ENCODE measurements at regions not wholly inside any gene's neighbourhood (a gene's known extent, or its start where the extent isn't known, plus 50 kb on each side); places are given as distances from the start of the nearest gene placed in this dataset.
"Not testable (repeated sequence)": the region's sequence is repeated elsewhere in the genome, so short reads cannot be mapped to it uniquely, and the experiment has no call there.

GRCh38 chr17:22044706-22045246 lies 352.5 kb downstream of the KCNJ18 start:
- intact Hi-C loops (cut with DNase I); DNase-seq (ENCODE audit: low spot score): not testable (repeated sequence)

DNA sequence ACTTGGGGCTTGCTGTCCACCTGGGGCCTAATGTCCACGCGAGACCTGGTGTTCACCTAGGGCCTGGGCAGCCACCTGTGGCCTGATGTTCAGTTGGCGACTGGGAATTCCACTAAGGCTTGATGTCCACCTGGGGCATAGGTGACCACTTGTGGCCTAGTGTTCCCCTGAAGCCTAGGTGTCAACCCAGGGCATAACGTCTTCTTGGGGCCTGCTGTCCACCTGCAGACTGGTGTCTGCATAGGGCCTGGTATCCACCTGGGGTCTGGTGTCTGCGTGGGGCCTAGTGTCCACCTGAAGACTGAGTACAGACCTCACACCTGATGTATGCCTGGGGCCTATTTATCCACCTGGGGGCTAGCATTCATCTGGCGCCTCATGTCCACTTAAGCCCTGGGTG lies 355.2 kb downstream of the KCNJ18 start:
- DNase-seq (ENCODE audit: low spot score); intact Hi-C loops (cut with DNase I): not testable (repeated sequence)

GRCh38 chr17:22048226-22048625 lies 355.9 kb downstream of the KCNJ18 start:
- DNase-seq (ENCODE audit: low spot score); intact Hi-C loops (cut with DNase I): not testable (repeated sequence)

DNA sequence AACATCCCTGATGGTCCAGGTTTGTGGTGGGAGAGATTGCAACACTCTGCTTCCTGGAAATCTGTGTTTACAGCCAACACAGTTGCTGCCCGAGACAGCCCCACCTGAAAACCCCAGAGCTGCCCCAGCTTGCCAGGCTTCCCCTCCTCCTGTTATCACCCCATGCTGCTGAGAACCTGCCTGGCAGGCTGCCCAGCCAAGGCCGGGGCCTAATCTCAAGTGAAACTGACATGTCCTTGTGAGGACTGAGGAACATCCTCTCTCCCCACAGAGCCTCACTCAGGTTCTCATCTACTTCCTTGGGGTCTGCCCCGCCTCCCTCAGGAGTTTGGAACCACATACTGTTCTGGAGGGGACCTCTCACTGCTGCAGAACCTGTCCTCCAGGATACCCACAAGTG lies 358.4 kb downstream of the KCNJ18 start:
- intact Hi-C loops (cut with DNase I); DNase-seq (ENCODE audit: low spot score): not testable (repeated sequence)

- intact Hi-C loops (cut with DNase I); DNase-seq (ENCODE audit: low spot score): not testable (repeated sequence)
Measured at GRCh38 chr17:22052715-22053114, 360.4 kb downstream of the KCNJ18 start.

DNA sequence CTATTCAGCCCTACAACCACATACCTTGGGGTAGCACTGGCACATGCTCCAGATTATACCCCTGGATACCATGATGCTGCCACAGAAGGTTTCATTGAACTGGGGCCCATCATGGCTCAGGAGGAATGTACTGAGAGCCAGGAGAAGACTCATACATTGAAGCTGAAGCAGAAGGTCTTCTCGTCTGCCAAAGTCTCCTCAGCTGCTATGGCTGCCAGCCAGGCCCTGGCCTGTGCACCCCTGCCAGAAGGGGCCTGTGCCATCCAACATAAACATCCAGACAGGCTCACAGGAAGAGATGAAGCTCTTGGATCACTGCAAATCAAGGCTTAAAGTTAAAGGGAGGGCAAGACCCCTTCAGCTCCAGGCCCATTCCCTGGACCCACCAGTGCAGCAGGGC lies 364.2 kb downstream of the KCNJ18 start:
- intact Hi-C loops (cut with DNase I), result not testable (repeated sequence)

GRCh38 chr17:22075918-22076317 lies 383.6 kb downstream of the KCNJ18 start:
- intact Hi-C loops (cut with DNase I); DNase-seq (ENCODE audit: low spot score): not testable (repeated sequence)

More for the DNA sequence above, 364.2 kb downstream of the KCNJ18 start:
- DNase-seq (ENCODE audit: low spot score), result not testable (repeated sequence)

- DNase-seq (ENCODE audit: low spot score); intact Hi-C loops (cut with DNase I): not testable (repeated sequence)
Measured at GRCh38 chr17:22088589-22088988, 396.3 kb downstream of the KCNJ18 start.

DNA sequence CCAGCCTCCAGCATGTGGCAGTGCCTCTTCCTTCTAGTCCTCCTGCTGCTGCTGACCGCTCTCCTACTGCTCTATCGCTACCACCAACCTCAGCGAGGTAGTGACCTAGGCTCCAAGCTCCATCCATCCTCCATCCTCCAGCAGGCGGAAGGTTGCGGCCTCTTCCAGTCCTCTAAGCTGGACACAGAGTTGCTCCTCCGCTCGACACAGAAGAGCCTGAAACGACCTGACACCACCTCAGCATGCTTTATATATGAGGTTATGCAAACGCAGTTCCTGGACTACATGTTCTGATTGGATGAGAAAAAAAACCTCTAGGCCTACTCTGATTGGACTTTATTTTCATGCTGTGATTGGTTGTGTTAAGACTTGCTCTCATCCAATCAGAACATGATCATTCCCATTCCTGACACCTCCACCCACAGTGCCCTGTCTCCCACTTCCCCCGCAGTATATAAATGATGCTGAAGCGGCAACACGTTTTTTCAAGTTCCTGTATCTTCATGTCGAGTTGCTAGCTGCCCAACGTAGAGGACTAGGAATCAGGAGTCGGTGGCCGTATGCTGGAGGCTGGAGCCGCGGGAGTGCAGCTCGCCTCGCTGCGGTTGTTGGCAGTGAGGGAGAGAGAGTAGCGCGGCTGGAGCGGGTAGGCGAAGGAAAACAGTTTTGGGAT lies 398.1 kb downstream of the KCNJ18 start:
- no peak for DNase-seq (ENCODE audit: low spot score)
- intact Hi-C loops (cut with DNase I), result no loop called here

DNA sequence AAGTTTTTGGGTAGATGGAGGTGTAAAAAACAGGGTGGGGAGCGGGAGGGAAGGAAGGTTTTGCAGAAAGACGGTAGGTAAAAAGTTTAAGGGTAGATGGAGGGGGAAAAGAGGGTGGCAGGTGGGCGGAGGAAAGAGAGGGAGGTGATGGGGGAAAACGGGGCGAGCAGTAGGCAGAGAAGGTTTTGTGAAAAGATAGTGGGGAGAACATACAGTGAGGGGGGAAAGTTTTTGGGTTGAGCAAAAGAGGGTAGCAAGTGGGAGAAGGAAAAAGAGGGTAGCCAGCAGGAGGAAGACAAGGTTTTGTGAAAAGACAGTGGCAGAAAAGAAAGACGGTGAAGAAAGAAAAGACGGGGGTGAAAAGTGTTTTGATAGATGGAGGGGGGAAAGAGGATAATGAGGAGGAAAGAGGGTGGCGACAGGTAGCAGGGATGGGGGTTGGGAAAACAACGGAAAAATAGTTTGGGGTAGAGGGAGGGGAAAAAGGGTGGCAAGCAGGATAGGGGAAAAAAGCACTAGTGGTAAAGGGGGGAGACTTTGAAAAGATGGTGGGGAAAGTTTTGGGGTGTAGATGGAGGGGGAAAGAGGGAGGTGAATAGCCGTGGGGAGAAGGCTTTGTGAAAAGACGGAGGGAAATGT lies 398.8 kb downstream of the KCNJ18 start:
- DNase-seq (ENCODE audit: low spot score); intact Hi-C loops (cut with DNase I): not testable (repeated sequence)

GRCh38 chr17:22091840-22092239 lies 399.5 kb downstream of the KCNJ18 start:
- DNase-seq (ENCODE audit: low spot score); intact Hi-C loops (cut with DNase I): not testable (repeated sequence)

- intact Hi-C loops (cut with DNase I); DNase-seq (ENCODE audit: low spot score): not testable (repeated sequence)
Measured at GRCh38 chr17:22095414-22095813, 403.1 kb downstream of the KCNJ18 start.

- DNase-seq (ENCODE audit: low spot score); intact Hi-C loops (cut with DNase I): not testable (repeated sequence)
Measured at GRCh38 chr17:22099633-22100032, 407.3 kb downstream of the KCNJ18 start.

GRCh38 chr17:22102177-22102576 lies 409.9 kb downstream of the KCNJ18 start:
- DNase-seq (ENCODE audit: low spot score), result no peak
- intact Hi-C loops (cut with DNase I), result no loop called here

- DNase-seq (ENCODE audit: low spot score); intact Hi-C loops (cut with DNase I): not testable (repeated sequence)
Measured at GRCh38 chr17:22116720-22117119, 424.4 kb downstream of the KCNJ18 start.

DNA sequence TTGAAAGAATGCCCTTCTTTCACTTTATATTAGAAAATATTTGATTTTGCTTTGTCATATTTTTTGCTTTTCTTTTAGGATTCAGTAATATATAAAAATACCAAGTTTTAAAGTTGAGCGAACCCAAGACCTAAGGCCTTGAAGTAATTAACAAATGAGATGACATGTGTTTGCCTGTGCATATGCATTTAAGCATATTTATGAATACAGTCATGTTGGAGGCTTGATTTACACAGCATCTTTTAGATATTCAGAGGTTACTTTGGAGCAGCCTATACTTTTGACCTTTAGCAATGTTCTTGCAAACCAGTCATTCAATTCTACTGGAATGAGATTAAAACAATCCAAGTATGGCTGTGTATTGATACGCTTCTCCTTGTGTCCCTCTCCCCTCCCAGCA lies 425.1 kb downstream of the KCNJ18 start:
- DNase-seq (ENCODE audit: low spot score); intact Hi-C loops (cut with DNase I): not testable (repeated sequence)

GRCh38 chr17:22119016-22119415 lies 426.7 kb downstream of the KCNJ18 start:
- DNase-seq (ENCODE audit: low spot score); intact Hi-C loops (cut with DNase I): not testable (repeated sequence)

DNA sequence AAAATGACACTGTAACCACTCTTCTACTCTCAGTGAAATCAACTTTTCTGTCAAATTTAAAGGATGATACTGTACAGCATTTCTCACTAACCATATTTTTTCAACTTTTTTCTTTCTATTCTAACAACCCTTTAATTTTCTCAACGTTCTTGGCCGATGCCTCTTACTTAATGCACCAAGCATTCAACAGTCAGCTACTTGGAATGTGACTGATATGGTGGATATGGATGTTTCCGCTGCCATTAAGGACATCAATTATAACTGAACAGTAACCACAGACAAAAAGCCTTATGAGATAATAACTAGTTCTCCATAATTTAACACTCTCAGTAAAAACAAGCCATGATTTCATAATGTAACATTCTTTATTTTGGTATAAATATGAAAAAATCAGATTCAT lies 427.4 kb downstream of the KCNJ18 start:
- DNase-seq (ENCODE audit: low spot score); intact Hi-C loops (cut with DNase I): not testable (repeated sequence)

DNA sequence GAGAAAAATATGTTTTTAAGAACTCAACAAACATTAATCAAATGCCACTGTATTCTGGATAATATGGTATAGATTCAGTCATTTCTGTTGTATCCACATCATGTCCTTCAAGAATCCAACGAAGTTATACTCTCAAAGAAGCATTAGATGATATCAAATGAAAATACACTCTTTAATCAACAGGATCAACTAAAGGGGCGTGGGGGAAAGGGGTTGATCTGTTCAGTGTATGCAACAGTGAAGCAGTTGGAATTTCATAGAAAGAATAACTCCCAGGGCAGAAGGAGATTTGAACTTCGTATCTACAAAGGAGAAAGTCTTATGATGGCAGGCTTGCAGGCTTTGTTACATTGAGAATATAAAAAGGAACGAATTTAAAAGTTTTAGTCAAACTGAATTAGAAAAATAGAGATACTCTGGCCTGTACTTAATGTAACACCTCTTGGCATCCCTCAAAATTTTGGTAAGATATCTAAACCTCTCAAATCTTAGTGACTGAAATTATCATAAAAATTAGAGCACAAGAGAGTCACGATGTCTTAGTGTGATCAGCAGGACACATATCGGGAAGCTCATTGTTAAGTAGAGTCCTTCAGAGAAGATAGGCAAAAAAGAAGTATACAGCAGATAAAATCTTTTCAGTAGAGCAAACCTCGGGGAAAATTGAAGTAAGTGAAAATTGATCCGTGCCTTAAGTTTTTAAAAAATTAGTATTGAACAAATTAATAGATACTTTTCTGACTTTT lies 431.4 kb downstream of the KCNJ18 start:
- intact Hi-C loops (cut with DNase I), result no loop called here
- no peak for DNase-seq (ENCODE audit: low spot score)

DNA sequence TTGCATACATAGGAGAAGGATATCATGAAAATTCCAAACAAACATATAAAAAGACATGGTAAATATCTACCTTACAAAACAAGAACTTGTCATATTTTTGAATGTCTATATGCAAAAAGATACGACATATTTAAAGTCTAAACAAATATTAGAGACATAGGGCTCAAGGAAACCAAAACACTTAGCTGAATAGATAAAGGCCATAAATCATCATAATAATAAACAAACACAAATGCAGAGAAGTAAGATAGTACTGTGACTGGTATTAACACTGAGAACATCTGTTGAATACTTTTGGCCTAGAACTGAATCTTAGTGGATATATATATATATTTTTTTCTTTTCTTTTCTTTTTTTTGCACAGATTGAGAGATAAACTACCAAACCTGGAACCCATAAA lies 435.8 kb downstream of the KCNJ18 start:
- DNase-seq (ENCODE audit: low spot score), result no peak
- intact Hi-C loops (cut with DNase I), result no loop called here
